Astrocyte (in vitro differentiated cells and primary cell): ENCODE measurements at regions not wholly inside any gene's neighbourhood (a gene's known extent, or its start where the extent isn't known, plus 50 kb on each side); places are given as distances from the start of the nearest gene placed in this dataset.

Source experiments
- EZH2 ChIP-seq: IDR thresholded peaks from 2 replicates; pipeline ENCODE4 v1.6.1; 2012; ENCODE audit warnings: mild to moderate bottlenecking, low read length, inconsistent platforms; ENCODE audit not compliant: insufficient read depth
- TF ChIP-seq, protein P1 (sequence below): IDR thresholded peaks from 2 replicates; pipeline ENCODE4 v1.5.1; 2011; ENCODE audit warnings: low read depth, mild to moderate bottlenecking, inconsistent platforms, low read length, moderate library complexity; ENCODE audit not compliant: insufficient read depth

DNA sequence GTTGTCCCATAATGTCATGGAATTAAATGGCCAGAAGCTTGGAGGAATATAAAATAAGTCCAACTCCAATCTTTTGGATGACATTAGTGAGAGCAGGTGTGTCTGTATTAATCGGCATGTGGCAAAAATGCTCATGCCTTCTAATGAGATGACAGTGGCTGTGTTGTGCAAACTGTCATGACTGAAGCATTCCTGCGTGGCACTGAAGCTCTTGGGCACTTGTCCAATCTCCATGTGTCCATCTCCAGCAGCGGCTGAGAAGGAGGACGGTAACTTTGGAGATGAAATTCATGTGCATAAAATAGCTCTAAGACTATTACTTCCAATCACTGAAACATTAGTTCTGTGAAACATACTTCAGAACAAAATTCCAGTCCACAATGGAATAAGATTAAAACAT, 697.5 kb upstream of the GRAMD2B start:
- TF ChIP-seq, protein P1, sequence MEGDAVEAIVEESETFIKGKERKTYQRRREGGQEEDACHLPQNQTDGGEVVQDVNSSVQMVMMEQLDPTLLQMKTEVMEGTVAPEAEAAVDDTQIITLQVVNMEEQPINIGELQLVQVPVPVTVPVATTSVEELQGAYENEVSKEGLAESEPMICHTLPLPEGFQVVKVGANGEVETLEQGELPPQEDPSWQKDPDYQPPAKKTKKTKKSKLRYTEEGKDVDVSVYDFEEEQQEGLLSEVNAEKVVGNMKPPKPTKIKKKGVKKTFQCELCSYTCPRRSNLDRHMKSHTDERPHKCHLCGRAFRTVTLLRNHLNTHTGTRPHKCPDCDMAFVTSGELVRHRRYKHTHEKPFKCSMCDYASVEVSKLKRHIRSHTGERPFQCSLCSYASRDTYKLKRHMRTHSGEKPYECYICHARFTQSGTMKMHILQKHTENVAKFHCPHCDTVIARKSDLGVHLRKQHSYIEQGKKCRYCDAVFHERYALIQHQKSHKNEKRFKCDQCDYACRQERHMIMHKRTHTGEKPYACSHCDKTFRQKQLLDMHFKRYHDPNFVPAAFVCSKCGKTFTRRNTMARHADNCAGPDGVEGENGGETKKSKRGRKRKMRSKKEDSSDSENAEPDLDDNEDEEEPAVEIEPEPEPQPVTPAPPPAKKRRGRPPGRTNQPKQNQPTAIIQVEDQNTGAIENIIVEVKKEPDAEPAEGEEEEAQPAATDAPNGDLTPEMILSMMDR, result no peak
- no peak for TF ChIP-seq EZH2
